ENCODE measurements at regions not wholly inside any gene's neighbourhood (a gene's known extent, or its start where the extent isn't known, plus 50 kb on each side); places are given as distances from the start of the nearest gene placed in this dataset.

DNA sequence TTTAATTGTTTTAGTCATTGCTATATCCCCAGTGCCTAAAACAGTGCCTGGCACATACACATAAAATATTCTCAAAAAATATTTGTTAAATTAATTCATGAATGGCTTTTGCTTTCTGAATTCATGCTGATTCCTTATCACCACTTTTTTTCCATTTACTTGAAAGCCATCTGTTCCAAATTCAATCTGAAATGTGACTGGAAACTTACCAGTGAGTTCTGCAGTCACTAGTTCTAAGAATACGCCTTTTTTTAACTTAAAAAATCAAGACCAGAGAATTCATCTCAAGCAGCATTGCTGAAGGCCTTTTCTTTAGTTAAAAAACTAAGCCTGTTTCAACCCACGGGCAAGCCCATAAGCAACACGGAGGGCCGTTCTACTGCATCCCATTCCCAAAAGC is 114.0 kb upstream of the ERCC4 start:
- TF ChIP-seq, protein P1, sequence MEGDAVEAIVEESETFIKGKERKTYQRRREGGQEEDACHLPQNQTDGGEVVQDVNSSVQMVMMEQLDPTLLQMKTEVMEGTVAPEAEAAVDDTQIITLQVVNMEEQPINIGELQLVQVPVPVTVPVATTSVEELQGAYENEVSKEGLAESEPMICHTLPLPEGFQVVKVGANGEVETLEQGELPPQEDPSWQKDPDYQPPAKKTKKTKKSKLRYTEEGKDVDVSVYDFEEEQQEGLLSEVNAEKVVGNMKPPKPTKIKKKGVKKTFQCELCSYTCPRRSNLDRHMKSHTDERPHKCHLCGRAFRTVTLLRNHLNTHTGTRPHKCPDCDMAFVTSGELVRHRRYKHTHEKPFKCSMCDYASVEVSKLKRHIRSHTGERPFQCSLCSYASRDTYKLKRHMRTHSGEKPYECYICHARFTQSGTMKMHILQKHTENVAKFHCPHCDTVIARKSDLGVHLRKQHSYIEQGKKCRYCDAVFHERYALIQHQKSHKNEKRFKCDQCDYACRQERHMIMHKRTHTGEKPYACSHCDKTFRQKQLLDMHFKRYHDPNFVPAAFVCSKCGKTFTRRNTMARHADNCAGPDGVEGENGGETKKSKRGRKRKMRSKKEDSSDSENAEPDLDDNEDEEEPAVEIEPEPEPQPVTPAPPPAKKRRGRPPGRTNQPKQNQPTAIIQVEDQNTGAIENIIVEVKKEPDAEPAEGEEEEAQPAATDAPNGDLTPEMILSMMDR (IDR thresholded peaks at IDR 0.05; ENCODE audit: extremely low read depth in 1 of 2, insufficient read depth in 1 of 2, low read depth in 1 of 2, low read length in 2 of 2) = no peak
- TF ChIP-seq MYC (IDR thresholded peaks at IDR 0.05; ENCODE audit: low read depth, low read length) (no peak), POLR2AphosphoS5 (IDR thresholded peaks at IDR 0.05; ENCODE audit: insufficient read depth, low read depth, low read length) (no peak)

Measured in endothelial cell of umbilical vein (primary cell).